Lung (tissue), 11 donors: ENCODE measurements at regions not wholly inside any gene's neighbourhood (a gene's known extent, or its start where the extent isn't known, plus 50 kb on each side); places are given as distances from the start of the nearest gene placed in this dataset.
"Not testable (repeated sequence)": the region's sequence is repeated elsewhere in the genome, so short reads cannot be mapped to it uniquely, and the experiment has no call there.

Source experiments
- ATAC-seq: fragments of 200-7000 bp; cut with Tn5 transposase; one replicate; pipeline ENCODE4 v1.9.1; 2020; ENCODE audit warnings: moderate number of reproducible peaks; ENCODE audit not compliant: insufficient read depth, low FRiP score
- DNase-seq, 3 donors: peaks; one replicate each; pipeline ENCODE4 v3.0.0-alpha.2; 2013 to 2017
- H3K27ac ChIP-seq, 2 donors: one replicate each; pipeline ENCODE4 v1.5.1; 2013; ENCODE audit warnings: mild to moderate bottlenecking in 2 of 2, moderate library complexity in 2 of 2, control low read depth in 1 of 2, inconsistent platforms in 1 of 2, low read depth in 1 of 2, low read length in 1 of 2
- H3K27me3 ChIP-seq, 3 donors: one replicate each; pipeline ENCODE4 v1.5.1; 2013; ENCODE audit warnings: low read length in 2 of 3; ENCODE audit not compliant: control insufficient read depth in 3 of 3, insufficient read depth in 3 of 3
- H3K36me3 ChIP-seq, 4 donors: one replicate each; pipeline ENCODE4 v1.5.1; 2013; ENCODE audit warnings: low read length in 4 of 4, mild to moderate bottlenecking in 1 of 4, moderate library complexity in 1 of 4; ENCODE audit not compliant: control insufficient read depth in 4 of 4, insufficient read depth in 4 of 4
- H3K4me1 ChIP-seq, 5 donors: one replicate each; pipeline ENCODE4 v1.5.1; 2013; ENCODE audit warnings: low read length in 5 of 5, mild to moderate bottlenecking in 2 of 5, moderate library complexity in 1 of 5; ENCODE audit not compliant: control insufficient read depth in 5 of 5, insufficient read depth in 5 of 5
- H3K4me3 ChIP-seq: one replicate; pipeline ENCODE4 v1.5.1; 2013; ENCODE audit warnings: mild to moderate bottlenecking, control low read depth, moderate library complexity
- H3K9ac ChIP-seq, 2 donors: one replicate each; pipeline ENCODE4 v1.5.1; 2013; ENCODE audit warnings: low read length in 2 of 2, control low read depth in 1 of 2; ENCODE audit not compliant: insufficient read depth in 1 of 2
- H3K9me3 ChIP-seq, 4 donors: one replicate each; pipeline ENCODE4 v1.5.1; 2013; ENCODE audit warnings: low read length in 3 of 4, mild to moderate bottlenecking in 1 of 4, moderate library complexity in 1 of 4; ENCODE audit not compliant: control insufficient read depth in 4 of 4, insufficient read depth in 3 of 4
- CTCF ChIP-seq: IDR thresholded peaks from 2 replicates; pipeline ENCODE4 v1.5.1; 2012; ENCODE audit warnings: mild to moderate bottlenecking; ENCODE audit errors: control extremely low read depth, extremely low read depth
- WGBS, 2 donors: extraction: QIAGEN DNeasy Blood & Tissue Kit; methylation state at CpG; one replicate each; pipeline ENCODE4 v1.1.7; 2013; 5-methylcytosine and 5-hydroxymethylcytosine counted together
- donor health status: control.
- donor health status: control.
- donor health status: Bipolar disorder and iron deficiency.
- donor health status: healthy.
- donor health status: DM: yes; HTN: yes; CAD: no.

- 52 to 61% methylated on average over 3 of the region's 3 CpGs for WGBS, 2 donors
- ATAC-seq = no peak
- no peaks in the 10 kb centered on the region for H3K9me3 ChIP-seq
- H3K27me3 ChIP-seq = no peaks in the 10 kb centered on the region
- H3K36me3 ChIP-seq = no peaks in the 10 kb centered on the region
- TF ChIP-seq CTCF = no peak
- H3K4me1 ChIP-seq = peaks cover 0 to 14% (median 1%) of the 10 kb centered on the region in 5 donors
- H3K27ac ChIP-seq = no peak overlapping the region
- H3K4me3 ChIP-seq = no peak overlapping the region
- peak; percentile 19 to 83 (median 64) for DNase-seq
- no peak overlapping the region for H3K9ac ChIP-seq
Observed at GRCh38 chr3:98710067-98710659, 53.0 kb upstream of the ST3GAL6 start.

DNA sequence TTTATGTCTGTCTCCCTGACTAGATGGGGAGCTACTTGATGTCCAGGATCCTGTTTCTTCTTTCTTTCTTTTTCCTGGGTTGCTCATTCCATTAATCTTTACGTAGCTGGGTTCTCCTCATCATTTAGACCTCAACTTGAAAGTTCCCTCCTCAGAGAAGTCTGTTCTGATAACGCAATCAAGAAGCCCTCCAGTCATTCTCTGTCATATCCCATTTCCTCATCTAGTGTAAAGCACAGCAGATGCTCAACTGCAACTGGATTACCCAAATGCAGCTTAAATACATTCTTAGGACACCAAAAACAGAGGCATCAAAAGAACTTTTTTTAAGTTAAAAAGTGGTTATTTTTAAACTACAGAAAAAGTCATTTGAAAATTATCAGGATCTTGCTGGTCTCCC, 51.7 kb upstream of the ST3GAL6 start:
- Histone ChIP-seq H3K36me3 (no peaks in the 10 kb centered on the region), H3K4me3 (no peak overlapping the region), H3K9me3 (no peaks in the 10 kb centered on the region), H3K4me1 (peaks cover 0 to 14% (median 1%) of the 10 kb centered on the region in 5 donors), H3K27ac (no peak overlapping the region), H3K9ac (no peak overlapping the region), H3K27me3 (no peaks in the 10 kb centered on the region)
- ATAC-seq (no peak), DNase-seq (no peak)
- no peak for TF ChIP-seq CTCF
- WGBS, 2 donors = 73 to 74% methylated on average over 2 of the region's 2 CpGs

GRCh38 chr3:98712726-98713125, 50.4 kb upstream of the ST3GAL6 start:
- Histone ChIP-seq H3K27me3 (no peaks in the 10 kb centered on the region), H3K9ac (no peak overlapping the region), H3K27ac (no peak overlapping the region), H3K9me3 (no peaks in the 10 kb centered on the region), H3K4me3 (no peak overlapping the region), H3K4me1 (peaks cover 0 to 14% (median 1%) of the 10 kb centered on the region in 5 donors), H3K36me3 (no peaks in the 10 kb centered on the region)
- ATAC-seq (no peak), DNase-seq (no peak)
- TF ChIP-seq CTCF = no peak
- WGBS, 2 donors = 98% methylated on average over 6 of the region's 6 CpGs

GRCh38 chr3:98713332-98713731, 49.8 kb upstream of the ST3GAL6 start:
- ATAC-seq, H3K27ac ChIP-seq, DNase-seq, H3K27me3 ChIP-seq, H3K4me3 ChIP-seq, H3K9ac ChIP-seq, H3K36me3 ChIP-seq, H3K9me3 ChIP-seq: not testable (repeated sequence)
- WGBS, 2 donors = 92 to 98% methylated on average over 5 of the region's 5 CpGs
- H3K4me1 ChIP-seq = peaks cover 0 to 14% (median 1%) of the 10 kb centered on the region in 5 donors
